ENCODE measurements at regions not wholly inside any gene's neighbourhood (a gene's known extent, or its start where the extent isn't known, plus 50 kb on each side); places are given as distances from the start of the nearest gene placed in this dataset.
"Not testable (repeated sequence)": the region's sequence is repeated elsewhere in the genome, so short reads cannot be mapped to it uniquely, and the experiment has no call there.

- no peak for DNase-seq
Measured at GRCh38 chr3:6062261-6063187, 798.4 kb upstream of the GRM7 start.

GRCh38 chr3:6066397-6066796 lies 794.5 kb upstream of the GRM7 start:
- DNase-seq, result no peak

- not testable (repeated sequence) for DNase-seq
Measured at GRCh38 chr3:6066868-6067578, 793.9 kb upstream of the GRM7 start.

- DNase-seq, result no peak
Measured at GRCh38 chr3:6074952-6075351, 786.0 kb upstream of the GRM7 start.

- no peak for DNase-seq
Measured at GRCh38 chr3:6078436-6078835, 782.5 kb upstream of the GRM7 start.

GRCh38 chr3:6079011-6079410 lies 781.9 kb upstream of the GRM7 start:
- DNase-seq, result no peak

- DNase-seq, result no peak
Measured at GRCh38 chr3:6079561-6080179, 781.2 kb upstream of the GRM7 start.

- DNase-seq, result no peak
Measured at GRCh38 chr3:6088433-6088832, 772.5 kb upstream of the GRM7 start.

GRCh38 chr3:6089780-6090179 lies 771.1 kb upstream of the GRM7 start:
- DNase-seq, result no peak

GRCh38 chr3:6091262-6091661 lies 769.7 kb upstream of the GRM7 start:
- no peak for DNase-seq

- DNase-seq, result no peak
Measured at GRCh38 chr3:6095006-6095405, 765.9 kb upstream of the GRM7 start.

GRCh38 chr3:6097021-6097420 lies 763.9 kb upstream of the GRM7 start:
- DNase-seq, result no peak

- DNase-seq, result no peak
Measured at GRCh38 chr3:6097556-6097955, 763.4 kb upstream of the GRM7 start.

GRCh38 chr3:6098516-6099157 lies 762.3 kb upstream of the GRM7 start:
- DNase-seq, result no peak

GRCh38 chr3:6099458-6100075 lies 761.3 kb upstream of the GRM7 start:
- no peak for DNase-seq

GRCh38 chr3:6105187-6105586 lies 755.7 kb upstream of the GRM7 start:
- no peak for DNase-seq

- DNase-seq, result no peak
Measured at GRCh38 chr3:6108957-6109356, 752.0 kb upstream of the GRM7 start.

GRCh38 chr3:6110451-6110850 lies 750.5 kb upstream of the GRM7 start:
- no peak for DNase-seq

GRCh38 chr3:6112546-6112945 lies 748.4 kb upstream of the GRM7 start:
- no peak for DNase-seq

- no peak for DNase-seq
Measured at GRCh38 chr3:6113338-6113737, 747.6 kb upstream of the GRM7 start.

- no peak for DNase-seq
Measured at GRCh38 chr3:6119367-6119766, 741.5 kb upstream of the GRM7 start.

GRCh38 chr3:6120786-6121185 lies 740.1 kb upstream of the GRM7 start:
- no peak for DNase-seq

- no peak for DNase-seq
Measured at GRCh38 chr3:6124875-6125274, 736.0 kb upstream of the GRM7 start.
